Stimulated activated CD8-positive, alpha-beta memory T cell treated with anti-CD3 and anti-CD28 coated beads, Interleukin-12 subunit alpha, Interleukin-12 subunit beta, amount 100 ng/mL, for 1 hour (primary cell): ENCODE measurements at regions not wholly inside any gene's neighbourhood (a gene's known extent, or its start where the extent isn't known, plus 50 kb on each side); places are given as distances from the start of the nearest gene placed in this dataset.
"Not testable (repeated sequence)": the region's sequence is repeated elsewhere in the genome, so short reads cannot be mapped to it uniquely, and the experiment has no call there.

Experiments used
- DNase-seq: peaks from one replicate; pipeline ENCODE4 v3.0.0-alpha.2; 2020; ENCODE audit warnings: low read depth

- DNase-seq, result not testable (repeated sequence)
These were observed 576.7 kb downstream of the EPM2A start for GRCh38 chr6:145158636-145159035.

- DNase-seq, result no peak
These were observed 575.4 kb downstream of the EPM2A start for GRCh38 chr6:145159921-145160320.

- no peak for DNase-seq
These were observed 573.8 kb downstream of the EPM2A start for GRCh38 chr6:145161501-145161900.

GRCh38 chr6:145169726-145170224 lies 565.5 kb downstream of the EPM2A start:
- DNase-seq, result no peak

GRCh38 chr6:145175470-145175869 lies 559.9 kb downstream of the EPM2A start:
- no peak for DNase-seq

GRCh38 chr6:145178391-145178790 lies 556.9 kb downstream of the EPM2A start:
- DNase-seq, result no peak

GRCh38 chr6:145187491-145188206 lies 547.7 kb downstream of the EPM2A start:
- DNase-seq, result no peak

GRCh38 chr6:145189836-145190235 lies 545.5 kb downstream of the EPM2A start:
- DNase-seq, result no peak

GRCh38 chr6:145194389-145194788 lies 540.9 kb downstream of the EPM2A start:
- DNase-seq, result no peak

GRCh38 chr6:145199961-145200360 lies 535.4 kb downstream of the EPM2A start:
- DNase-seq, result no peak

GRCh38 chr6:145204301-145204700 lies 531.0 kb downstream of the EPM2A start:
- no peak for DNase-seq

GRCh38 chr6:145206247-145206907 lies 528.9 kb downstream of the EPM2A start:
- no peak for DNase-seq

GRCh38 chr6:145208474-145208873 lies 526.8 kb downstream of the EPM2A start:
- no peak for DNase-seq

GRCh38 chr6:145209272-145209671 lies 526.0 kb downstream of the EPM2A start:
- DNase-seq, result no peak

- DNase-seq, result no peak
These were observed 522.5 kb downstream of the EPM2A start for GRCh38 chr6:145212813-145213212.

GRCh38 chr6:145213614-145214013 lies 521.7 kb downstream of the EPM2A start:
- no peak for DNase-seq

- DNase-seq, result no peak
These were observed 520.8 kb downstream of the EPM2A start for GRCh38 chr6:145214570-145214969.

GRCh38 chr6:145224450-145224849 lies 510.9 kb downstream of the EPM2A start:
- no peak for DNase-seq

GRCh38 chr6:145225500-145225899 lies 509.8 kb downstream of the EPM2A start:
- DNase-seq, result no peak

GRCh38 chr6:145227593-145227992 lies 507.7 kb downstream of the EPM2A start:
- DNase-seq, result no peak

- no peak for DNase-seq
These were observed 506.2 kb downstream of the EPM2A start for GRCh38 chr6:145228962-145229582.

- no peak for DNase-seq
These were observed 501.4 kb downstream of the EPM2A start for GRCh38 chr6:145233955-145234354.

- no peak for DNase-seq
These were observed 500.1 kb downstream of the EPM2A start for GRCh38 chr6:145235207-145235606.
